ENCODE measurements at regions not wholly inside any gene's neighbourhood (a gene's known extent, or its start where the extent isn't known, plus 50 kb on each side); places are given as distances from the start of the nearest gene placed in this dataset.

GRCh38 chr20:11375335-11375734 is 542.4 kb upstream of the BTBD3 start:
- H3K9ac ChIP-seq (ENCODE audit: low read length): no peak overlapping the region
- no peaks in the 10 kb centered on the region for H4K20me1 ChIP-seq (ENCODE audit: insufficient read depth, low read depth, low read length)
- no peak overlapping the region for H3K4me3 ChIP-seq (ENCODE audit: low read length)
- H2AFZ ChIP-seq (ENCODE audit: low read length): no peak overlapping the region
- no peak overlapping the region for H3K27ac ChIP-seq (ENCODE audit: low read length)
- no peak overlapping the region for H3K4me2 ChIP-seq (ENCODE audit: low read depth, low read length, poor library complexity, severe bottlenecking)
- no peaks in the 10 kb centered on the region for H3K79me2 ChIP-seq (ENCODE audit: low read length)
- no peak for DNase-seq
- H3K4me1 ChIP-seq (ENCODE audit: low read length): no peaks in the 10 kb centered on the region
- no peaks in the 10 kb centered on the region; the same call in 1 of the 2 replicates for H3K36me3 ChIP-seq (ENCODE audit: insufficient read depth, low read length)
- H3K27me3 ChIP-seq (ENCODE audit: low read length): no peaks in the 10 kb centered on the region
- no peaks in the 10 kb centered on the region; the same call in 1 of the 2 replicates for H3K9me2 ChIP-seq (replicated peaks; ENCODE audit: insufficient read depth, low read length)
- H3K9me3 ChIP-seq (ENCODE audit: low read length): no peaks in the 10 kb centered on the region; the same call in 1 of the 2 replicates

- no peaks in the 10 kb centered on the region for H3K79me2 ChIP-seq (ENCODE audit: low read length)
- H2AFZ ChIP-seq (ENCODE audit: low read length): no peak overlapping the region
- DNase-seq: no peak
- H3K36me3 ChIP-seq (ENCODE audit: insufficient read depth, low read length): no peaks in the 10 kb centered on the region; the same call in 1 of the 2 replicates
- no peak overlapping the region for H3K9ac ChIP-seq (ENCODE audit: low read length)
- no peak overlapping the region for H3K4me3 ChIP-seq (ENCODE audit: low read length)
- no peaks in the 10 kb centered on the region for H3K4me1 ChIP-seq (ENCODE audit: low read length)
- no peak overlapping the region for H3K4me2 ChIP-seq (ENCODE audit: low read depth, low read length, poor library complexity, severe bottlenecking)
- no peaks in the 10 kb centered on the region; the same call in 1 of the 2 replicates for H3K9me2 ChIP-seq (replicated peaks; ENCODE audit: insufficient read depth, low read length)
- H3K9me3 ChIP-seq (ENCODE audit: low read length): no peaks in the 10 kb centered on the region
- no peaks in the 10 kb centered on the region for H3K27me3 ChIP-seq (ENCODE audit: low read length)
- no peak overlapping the region for H3K27ac ChIP-seq (ENCODE audit: low read length)
- no peaks in the 10 kb centered on the region for H4K20me1 ChIP-seq (ENCODE audit: insufficient read depth, low read depth, low read length)
These were observed 541.7 kb upstream of the BTBD3 start for GRCh38 chr20:11375966-11376365.

- no peaks in the 10 kb centered on the region for H3K9me3 ChIP-seq (ENCODE audit: low read length)
- no peak overlapping the region for H3K9ac ChIP-seq (ENCODE audit: low read length)
- no peak for DNase-seq
- no peak overlapping the region for H2AFZ ChIP-seq (ENCODE audit: low read length)
- no peaks in the 10 kb centered on the region; the same call in 1 of the 2 replicates for H3K9me2 ChIP-seq (replicated peaks; ENCODE audit: insufficient read depth, low read length)
- H4K20me1 ChIP-seq (ENCODE audit: insufficient read depth, low read depth, low read length): no peaks in the 10 kb centered on the region
- no peak overlapping the region for H3K4me3 ChIP-seq (ENCODE audit: low read length)
- no peak overlapping the region for H3K4me2 ChIP-seq (ENCODE audit: low read depth, low read length, poor library complexity, severe bottlenecking)
- no peak overlapping the region for H3K27ac ChIP-seq (ENCODE audit: low read length)
- no peaks in the 10 kb centered on the region; the same call in 1 of the 2 replicates for H3K36me3 ChIP-seq (ENCODE audit: insufficient read depth, low read length)
- no peaks in the 10 kb centered on the region for H3K4me1 ChIP-seq (ENCODE audit: low read length)
- H3K79me2 ChIP-seq (ENCODE audit: low read length): no peaks in the 10 kb centered on the region
- no peaks in the 10 kb centered on the region for H3K27me3 ChIP-seq (ENCODE audit: low read length)
These were observed 541.3 kb upstream of the BTBD3 start for GRCh38 chr20:11376420-11376819.

GRCh38 chr20:11376998-11377397 is 540.7 kb upstream of the BTBD3 start:
- Histone ChIP-seq H3K4me3 (ENCODE audit: low read length) (no peak overlapping the region), H3K36me3 (ENCODE audit: insufficient read depth, low read length) (no peaks in the 10 kb centered on the region; the same call in 1 of the 2 replicates), H2AFZ (ENCODE audit: low read length) (no peak overlapping the region), H3K27ac (ENCODE audit: low read length) (no peak overlapping the region), H4K20me1 (ENCODE audit: insufficient read depth, low read depth, low read length) (no peaks in the 10 kb centered on the region), H3K79me2 (ENCODE audit: low read length) (no peaks in the 10 kb centered on the region), H3K9ac (ENCODE audit: low read length) (no peak overlapping the region), H3K4me2 (ENCODE audit: low read depth, low read length, poor library complexity, severe bottlenecking) (no peak overlapping the region), H3K27me3 (ENCODE audit: low read length) (no peaks in the 10 kb centered on the region), H3K4me1 (ENCODE audit: low read length) (no peaks in the 10 kb centered on the region), H3K9me3 (ENCODE audit: low read length) (no peaks in the 10 kb centered on the region), H3K9me2 (replicated peaks; ENCODE audit: insufficient read depth, low read length) (no peaks in the 10 kb centered on the region; the same call in 1 of the 2 replicates)
- no peak for DNase-seq

GRCh38 chr20:11377761-11378160 is 539.9 kb upstream of the BTBD3 start:
- Histone ChIP-seq H3K4me2 (ENCODE audit: low read depth, low read length, poor library complexity, severe bottlenecking) (no peak overlapping the region), H3K9me2 (replicated peaks; ENCODE audit: insufficient read depth, low read length) (no peaks in the 10 kb centered on the region), H2AFZ (ENCODE audit: low read length) (no peak overlapping the region), H3K36me3 (ENCODE audit: insufficient read depth, low read length) (no peaks in the 10 kb centered on the region; the same call in 1 of the 2 replicates), H3K4me3 (ENCODE audit: low read length) (no peak overlapping the region), H3K27me3 (ENCODE audit: low read length) (no peaks in the 10 kb centered on the region), H3K9ac (ENCODE audit: low read length) (no peak overlapping the region), H3K27ac (ENCODE audit: low read length) (no peak overlapping the region), H3K4me1 (ENCODE audit: low read length) (no peaks in the 10 kb centered on the region), H3K9me3 (ENCODE audit: low read length) (no peaks in the 10 kb centered on the region), H3K79me2 (ENCODE audit: low read length) (no peaks in the 10 kb centered on the region), H4K20me1 (ENCODE audit: insufficient read depth, low read depth, low read length) (no peaks in the 10 kb centered on the region)
- DNase-seq: no peak

GRCh38 chr20:11378252-11378651 is 539.4 kb upstream of the BTBD3 start:
- no peaks in the 10 kb centered on the region for H3K4me1 ChIP-seq (ENCODE audit: low read length)
- no peaks in the 10 kb centered on the region for H4K20me1 ChIP-seq (ENCODE audit: insufficient read depth, low read depth, low read length)
- H3K36me3 ChIP-seq (ENCODE audit: insufficient read depth, low read length): no peaks in the 10 kb centered on the region; the same call in 1 of the 2 replicates
- H3K9me2 ChIP-seq (replicated peaks; ENCODE audit: insufficient read depth, low read length): no peaks in the 10 kb centered on the region
- H2AFZ ChIP-seq (ENCODE audit: low read length): no peak overlapping the region
- H3K9ac ChIP-seq (ENCODE audit: low read length): no peak overlapping the region
- no peaks in the 10 kb centered on the region for H3K79me2 ChIP-seq (ENCODE audit: low read length)
- no peak overlapping the region for H3K4me3 ChIP-seq (ENCODE audit: low read length)
- H3K27me3 ChIP-seq (ENCODE audit: low read length): no peaks in the 10 kb centered on the region
- DNase-seq: no peak
- H3K27ac ChIP-seq (ENCODE audit: low read length): no peak overlapping the region
- H3K4me2 ChIP-seq (ENCODE audit: low read depth, low read length, poor library complexity, severe bottlenecking): no peak overlapping the region
- no peaks in the 10 kb centered on the region for H3K9me3 ChIP-seq (ENCODE audit: low read length)

- Histone ChIP-seq H3K4me2 (ENCODE audit: low read depth, low read length, poor library complexity, severe bottlenecking) (no peak overlapping the region), H3K27ac (ENCODE audit: low read length) (no peak overlapping the region), H3K9me2 (replicated peaks; ENCODE audit: insufficient read depth, low read length) (no peaks in the 10 kb centered on the region), H3K4me1 (ENCODE audit: low read length) (no peaks in the 10 kb centered on the region), H3K9ac (ENCODE audit: low read length) (no peak overlapping the region), H3K9me3 (ENCODE audit: low read length) (no peaks in the 10 kb centered on the region), H3K36me3 (ENCODE audit: insufficient read depth, low read length) (no peaks in the 10 kb centered on the region; the same call in 1 of the 2 replicates), H2AFZ (ENCODE audit: low read length) (no peak overlapping the region), H4K20me1 (ENCODE audit: insufficient read depth, low read depth, low read length) (no peaks in the 10 kb centered on the region), H3K27me3 (ENCODE audit: low read length) (no peaks in the 10 kb centered on the region), H3K4me3 (ENCODE audit: low read length) (no peak overlapping the region), H3K79me2 (ENCODE audit: low read length) (no peaks in the 10 kb centered on the region)
- no peak for DNase-seq
These were observed 538.3 kb upstream of the BTBD3 start for GRCh38 chr20:11379257-11380011.

GRCh38 chr20:11380283-11380682 is 537.4 kb upstream of the BTBD3 start:
- Histone ChIP-seq H4K20me1 (ENCODE audit: insufficient read depth, low read depth, low read length) (no peaks in the 10 kb centered on the region), H2AFZ (ENCODE audit: low read length) (no peak overlapping the region), H3K4me1 (ENCODE audit: low read length) (no peaks in the 10 kb centered on the region), H3K36me3 (ENCODE audit: insufficient read depth, low read length) (no peaks in the 10 kb centered on the region; the same call in 1 of the 2 replicates), H3K9me2 (replicated peaks; ENCODE audit: insufficient read depth, low read length) (no peaks in the 10 kb centered on the region), H3K4me2 (ENCODE audit: low read depth, low read length, poor library complexity, severe bottlenecking) (no peak overlapping the region), H3K9ac (ENCODE audit: low read length) (no peak overlapping the region), H3K27ac (ENCODE audit: low read length) (no peak overlapping the region), H3K9me3 (ENCODE audit: low read length) (no peaks in the 10 kb centered on the region), H3K79me2 (ENCODE audit: low read length) (no peaks in the 10 kb centered on the region), H3K4me3 (ENCODE audit: low read length) (no peak overlapping the region), H3K27me3 (ENCODE audit: low read length) (no peaks in the 10 kb centered on the region)
- no peak for DNase-seq
